Endothelial cell of umbilical vein (primary cell): ENCODE measurements at regions not wholly inside any gene's neighbourhood (a gene's known extent, or its start where the extent isn't known, plus 50 kb on each side); places are given as distances from the start of the nearest gene placed in this dataset.

Source experiments
- POLR2A ChIP-seq: IDR thresholded peaks from 2 replicates; pipeline ENCODE4 v1.6.1; 2012; ENCODE audit warnings: low read depth, mild to moderate bottlenecking, control low read depth, low read length
- TF ChIP-seq, protein P1 (sequence below), 2 donors: IDR thresholded peaks; 1 replicate in 1 of 2; 2 replicates in 1 of 2; pipeline ENCODE4 v1.5.1; 2011; ENCODE audit warnings: low read length in 2 of 2, mild to moderate bottlenecking in 2 of 2, moderate library complexity in 2 of 2, control low read depth in 1 of 2, inconsistent platforms in 1 of 2, low read depth in 1 of 2; ENCODE audit not compliant: insufficient read depth in 1 of 2; ENCODE audit errors: extremely low read depth in 1 of 2
- TF ChIP-seq, protein P2 (sequence below): IDR thresholded peaks from 2 replicates; pipeline ENCODE4 v1.6.1; 2011; ENCODE audit not compliant: insufficient read depth, insufficient read length

DNA sequence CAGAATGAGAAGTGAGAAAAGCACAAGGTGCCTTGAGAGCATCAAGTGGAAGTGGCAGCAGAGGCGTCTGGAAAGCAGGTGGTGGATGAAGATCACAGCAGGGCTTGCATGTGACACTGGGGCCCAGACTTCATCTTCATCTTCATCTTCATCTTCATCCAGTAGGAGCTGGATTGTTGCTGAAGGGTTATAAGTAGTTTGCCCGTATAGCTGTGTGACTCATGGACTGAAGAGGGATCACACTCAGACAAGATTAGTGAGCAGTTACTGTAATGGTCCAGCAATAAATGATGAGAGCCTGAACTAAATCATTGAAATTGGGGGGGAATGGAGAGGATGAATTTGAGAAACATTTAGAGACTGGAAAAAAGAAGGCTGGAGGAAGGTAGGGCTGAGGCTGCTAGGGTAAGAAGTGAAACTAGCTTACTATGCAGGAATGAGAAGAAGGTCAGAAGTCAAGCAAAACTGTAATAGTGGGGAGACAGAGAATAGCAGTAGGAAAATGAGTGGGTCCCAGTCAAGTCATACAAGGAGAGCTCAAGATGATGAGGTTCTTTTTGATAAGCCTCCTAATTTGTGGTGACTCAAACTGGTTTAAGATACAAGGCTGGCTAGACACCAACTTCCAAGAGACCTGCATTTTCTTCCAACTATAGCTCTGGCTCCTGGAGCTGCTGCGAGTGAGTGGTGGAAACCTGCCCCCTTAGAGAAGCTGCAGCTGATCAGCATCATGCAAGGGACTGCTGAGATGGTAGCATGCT is 92.3 kb upstream of the BEND6 start:
- TF ChIP-seq, protein P1, sequence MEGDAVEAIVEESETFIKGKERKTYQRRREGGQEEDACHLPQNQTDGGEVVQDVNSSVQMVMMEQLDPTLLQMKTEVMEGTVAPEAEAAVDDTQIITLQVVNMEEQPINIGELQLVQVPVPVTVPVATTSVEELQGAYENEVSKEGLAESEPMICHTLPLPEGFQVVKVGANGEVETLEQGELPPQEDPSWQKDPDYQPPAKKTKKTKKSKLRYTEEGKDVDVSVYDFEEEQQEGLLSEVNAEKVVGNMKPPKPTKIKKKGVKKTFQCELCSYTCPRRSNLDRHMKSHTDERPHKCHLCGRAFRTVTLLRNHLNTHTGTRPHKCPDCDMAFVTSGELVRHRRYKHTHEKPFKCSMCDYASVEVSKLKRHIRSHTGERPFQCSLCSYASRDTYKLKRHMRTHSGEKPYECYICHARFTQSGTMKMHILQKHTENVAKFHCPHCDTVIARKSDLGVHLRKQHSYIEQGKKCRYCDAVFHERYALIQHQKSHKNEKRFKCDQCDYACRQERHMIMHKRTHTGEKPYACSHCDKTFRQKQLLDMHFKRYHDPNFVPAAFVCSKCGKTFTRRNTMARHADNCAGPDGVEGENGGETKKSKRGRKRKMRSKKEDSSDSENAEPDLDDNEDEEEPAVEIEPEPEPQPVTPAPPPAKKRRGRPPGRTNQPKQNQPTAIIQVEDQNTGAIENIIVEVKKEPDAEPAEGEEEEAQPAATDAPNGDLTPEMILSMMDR (IDR thresholded peaks at IDR 0.05; ENCODE audit: extremely low read depth in 1 of 2, insufficient read depth in 1 of 2, low read depth in 1 of 2, low read length in 2 of 2): no peak
- TF ChIP-seq, protein P2, sequence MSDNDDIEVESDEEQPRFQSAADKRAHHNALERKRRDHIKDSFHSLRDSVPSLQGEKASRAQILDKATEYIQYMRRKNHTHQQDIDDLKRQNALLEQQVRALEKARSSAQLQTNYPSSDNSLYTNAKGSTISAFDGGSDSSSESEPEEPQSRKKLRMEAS: no peak
- no peak for TF ChIP-seq POLR2A
